Kidney (tissue), 13 donors: ENCODE measurements at regions not wholly inside any gene's neighbourhood (a gene's known extent, or its start where the extent isn't known, plus 50 kb on each side); places are given as distances from the start of the nearest gene placed in this dataset.

Experiments used
- DNase-seq, 5 donors: peaks; one replicate each; pipeline ENCODE4 v3.0.0-alpha.2; 2013 to 2020
- FAIRE-seq: peaks from 2 replicates; lab custom pipeline; 2012; peaks lifted over from hg19 to GRCh38; lab: Jason Lieb, UNC
- H3K27ac ChIP-seq, 2 donors: one replicate each; pipeline ENCODE4 v1.7.0; 2013; ENCODE audit warnings: low read depth in 2 of 2, low read length in 2 of 2, inconsistent platforms in 1 of 2
- H3K27me3 ChIP-seq: one replicate; pipeline ENCODE4 v1.7.1; 2013; ENCODE audit warnings: low read length, inconsistent platforms; ENCODE audit not compliant: control insufficient read depth, insufficient read depth
- H3K36me3 ChIP-seq, 3 donors: one replicate each; pipeline versions ENCODE4 v1.7.0 to v1.7.1; 2013; ENCODE audit warnings: low read length in 3 of 3, control low read depth in 1 of 3, inconsistent platforms in 1 of 3; ENCODE audit not compliant: insufficient read depth in 3 of 3, control insufficient read depth in 2 of 3
- H3K4me1 ChIP-seq, 3 donors: one replicate each; pipeline versions ENCODE4 v1.7.0 to v1.7.1; 2013; ENCODE audit warnings: low read length in 3 of 3, inconsistent platforms in 1 of 3, low read depth in 1 of 3; ENCODE audit not compliant: control insufficient read depth in 2 of 3, insufficient read depth in 2 of 3
- H3K4me3 ChIP-seq, 3 donors: one replicate each; pipeline versions ENCODE4 v1.7.0 to v1.8.1; 2013; ENCODE audit warnings: low read length in 3 of 3, control low read depth in 1 of 3, inconsistent platforms in 1 of 3
- H3K9ac ChIP-seq, 3 donors: one replicate each; pipeline versions ENCODE4 v1.7.0 to v1.7.1; 2013; ENCODE audit warnings: low read length in 3 of 3, control low read depth in 1 of 3, inconsistent platforms in 1 of 3
- H3K9me3 ChIP-seq, 3 donors: one replicate each; pipeline versions ENCODE4 v1.7.0 to v1.7.1; 2013; ENCODE audit warnings: low read length in 3 of 3, control low read depth in 1 of 3, inconsistent platforms in 1 of 3; ENCODE audit not compliant: control insufficient read depth in 2 of 3, insufficient read depth in 1 of 3
- CTCF ChIP-seq: IDR thresholded peaks from 3 replicates; pipeline ENCODE4 v1.5.1; 2012; ENCODE audit warnings: mild to moderate bottlenecking, moderate library complexity, borderline replicate concordance; ENCODE audit not compliant: insufficient read depth; ENCODE audit errors: extremely low read depth
- intact Hi-C: fragments of 100-400 bp; cut with DNase I; formaldehyde crosslinking; loops from one replicate; pipeline ENCODE4 v1.11.1; 2022
- donor health status: control.
- donor health status: control.
- donor health status: control.
- donor health status: control.
- donor health status: control.
- donor health status: DM: yes; HTN: yes; CAD: no.
- donor health status: Normal renal cell carcinoma (clear cell type).

GRCh38 chr2:21887881-21888280, 764.1 kb downstream of the TDRD15 start:
- intact Hi-C loops, result no loop called here
- Histone ChIP-seq H3K9ac (no peak overlapping the region), H3K4me3 (no peak overlapping the region), H3K4me1 (no peaks in the 10 kb centered on the region), H3K27ac (no peak overlapping the region), H3K36me3 (no peaks in the 10 kb centered on the region), H3K9me3 (no peaks in the 10 kb centered on the region), H3K27me3 (no peaks in the 10 kb centered on the region)
- no peak for DNase-seq
- TF ChIP-seq CTCF, result no peak
- FAIRE-seq, result no peak

- no peaks in the 10 kb centered on the region for H3K27me3 ChIP-seq
- H3K4me1 ChIP-seq, result no peaks in the 10 kb centered on the region
- no peak for FAIRE-seq
- no peaks in the 10 kb centered on the region for H3K9me3 ChIP-seq
- no peak for TF ChIP-seq CTCF
- H3K9ac ChIP-seq, result no peak overlapping the region
- no peak overlapping the region for H3K27ac ChIP-seq
- DNase-seq, result no peak
- intact Hi-C loops, result no loop called here
- H3K4me3 ChIP-seq, result no peak overlapping the region
- no peaks in the 10 kb centered on the region for H3K36me3 ChIP-seq
These were observed 766.3 kb downstream of the TDRD15 start for GRCh38 chr2:21890041-21890440.

- no peak for TF ChIP-seq CTCF
- no peak overlapping the region for H3K27ac ChIP-seq
- intact Hi-C loops, result no loop called here
- no peaks in the 10 kb centered on the region for H3K27me3 ChIP-seq
- H3K4me1 ChIP-seq, result no peaks in the 10 kb centered on the region
- H3K9ac ChIP-seq, result no peak overlapping the region
- FAIRE-seq (no peak), DNase-seq (no peak)
- H3K9me3 ChIP-seq, result no peaks in the 10 kb centered on the region
- no peaks in the 10 kb centered on the region for H3K36me3 ChIP-seq
- no peak overlapping the region for H3K4me3 ChIP-seq
These were observed 766.9 kb downstream of the TDRD15 start for GRCh38 chr2:21890716-21891115.

GRCh38 chr2:21891191-21891590, 767.4 kb downstream of the TDRD15 start:
- peak overlapping the region in 1 of 3 donors; percentile 27 for H3K4me3 ChIP-seq
- TF ChIP-seq CTCF, result no peak
- H3K4me1 ChIP-seq, result no peaks in the 10 kb centered on the region
- H3K9me3 ChIP-seq, result no peaks in the 10 kb centered on the region
- H3K36me3 ChIP-seq, result no peaks in the 10 kb centered on the region
- intact Hi-C loops, result no loop called here
- peak in 3 of 5 donors; percentile 7 to 19 (median 12) for DNase-seq
- no peaks in the 10 kb centered on the region for H3K27me3 ChIP-seq
- no peak for FAIRE-seq
- no peak overlapping the region for H3K9ac ChIP-seq
- H3K27ac ChIP-seq, result no peak overlapping the region
